HG03439 (cell line): ENCODE measurements at regions not wholly inside any gene's neighbourhood (a gene's known extent, or its start where the extent isn't known, plus 50 kb on each side); places are given as distances from the start of the nearest gene placed in this dataset.
"Not testable (repeated sequence)": the region's sequence is repeated elsewhere in the genome, so short reads cannot be mapped to it uniquely, and the experiment has no call there.

Source experiments
- ATAC-seq: cut with Tn5 transposase; IDR thresholded peaks from one replicate; pipeline ENCODE4 v1.9.1; 2021; ENCODE audit warnings: mild to moderate bottlenecking, moderate library complexity; ENCODE audit not compliant: unreplicated experiment

- no peak for ATAC-seq
Observed at GRCh38 chr10:90111671-90112070, 410.3 kb downstream of the KIF20B start.

GRCh38 chr10:90112681-90113080 lies 411.3 kb downstream of the KIF20B start:
- ATAC-seq = no peak

GRCh38 chr10:90118567-90118966 lies 417.2 kb downstream of the KIF20B start:
- not testable (repeated sequence) for ATAC-seq

- not testable (repeated sequence) for ATAC-seq
Observed at GRCh38 chr10:90119631-90120280, 418.4 kb downstream of the KIF20B start.

- ATAC-seq = no peak
Observed at GRCh38 chr10:90125456-90126255, 424.3 kb downstream of the KIF20B start.

- ATAC-seq = no peak
Observed at GRCh38 chr10:90126256-90126595, 424.8 kb downstream of the KIF20B start.

- peak; percentile 44 for ATAC-seq
Observed at GRCh38 chr10:90130321-90131086, 429.1 kb downstream of the KIF20B start.

GRCh38 chr10:90133606-90134005 lies 432.2 kb downstream of the KIF20B start:
- ATAC-seq = no peak

- no peak for ATAC-seq
Observed at GRCh38 chr10:90136731-90137316, 435.4 kb downstream of the KIF20B start.

GRCh38 chr10:90138844-90139243 lies 437.5 kb downstream of the KIF20B start:
- no peak for ATAC-seq

- ATAC-seq = no peak
Observed at GRCh38 chr10:90141791-90142190, 440.4 kb downstream of the KIF20B start.

GRCh38 chr10:90143937-90144336 lies 442.5 kb downstream of the KIF20B start:
- ATAC-seq = no peak

GRCh38 chr10:90148116-90148855 lies 446.9 kb downstream of the KIF20B start:
- ATAC-seq = no peak

- ATAC-seq = no peak
Observed at GRCh38 chr10:90149563-90149962, 448.2 kb downstream of the KIF20B start.

- ATAC-seq = no peak
Observed at GRCh38 chr10:90162271-90162853, 461.0 kb downstream of the KIF20B start.

- no peak for ATAC-seq
Observed at GRCh38 chr10:90167174-90168064, 466.0 kb downstream of the KIF20B start.

- ATAC-seq = no peak
Observed at GRCh38 chr10:90168244-90168643, 466.9 kb downstream of the KIF20B start.

GRCh38 chr10:90171014-90171722 lies 469.8 kb downstream of the KIF20B start:
- no peak for ATAC-seq

GRCh38 chr10:90174531-90174930 lies 473.1 kb downstream of the KIF20B start:
- ATAC-seq = no peak
